ENCODE measurements at regions not wholly inside any gene's neighbourhood (a gene's known extent, or its start where the extent isn't known, plus 50 kb on each side); places are given as distances from the start of the nearest gene placed in this dataset.

DNA sequence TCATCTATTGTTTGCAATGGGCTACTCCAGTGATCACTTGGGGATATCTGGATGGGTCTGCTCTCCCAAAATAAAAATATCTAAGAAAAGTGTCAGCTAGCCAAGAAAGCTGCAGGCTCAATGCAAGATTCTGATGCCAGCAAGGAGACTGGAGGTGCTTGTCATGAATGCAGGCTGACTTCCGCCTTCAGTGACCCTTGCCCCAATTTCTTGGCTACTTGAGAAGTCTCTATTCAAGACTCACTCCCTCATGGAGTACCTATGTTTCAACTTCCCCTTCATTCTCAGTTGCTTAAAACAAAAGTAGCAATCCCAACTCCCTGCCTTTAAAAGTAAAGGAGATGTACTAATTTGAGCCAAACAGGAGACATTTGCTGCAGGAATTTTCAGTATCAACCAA lies 123.9 kb downstream of the GPR65 start:
- Mint-ChIP-seq H3K4me1 (ENCODE audit: low read depth) (peaks cover 20% of the 10 kb centered on the region), H3K9me3 (peaks cover 10% of the 10 kb centered on the region), H3K4me3 (no peak overlapping the region), H3K36me3 (ENCODE audit: low read depth) (no peaks in the 10 kb centered on the region), H3K27me3 (peaks cover 19% of the 10 kb centered on the region), H3K27ac (no peak overlapping the region)
- Histone ChIP-seq H3K9me3 (ENCODE audit: control insufficient read depth in 1 of 2, insufficient read depth in 1 of 2, low read length in 2 of 2) (peaks cover 0 to 8% of the 10 kb centered on the region in 2 experiments), H3K27ac (ENCODE audit: low read depth in 1 of 2, low read length in 2 of 2) (no peak overlapping the region), H3K27me3 (ENCODE audit: control insufficient read depth in 1 of 2, insufficient read depth in 2 of 2, low read length in 2 of 2) (no peaks in the 10 kb centered on the region), H3K36me3 (ENCODE audit: insufficient read depth, low read length) (no peaks in the 10 kb centered on the region), H3K4me1 (ENCODE audit: insufficient read depth, low read length) (peaks cover 16% of the 10 kb centered on the region), H3K4me3 (ENCODE audit: low read length) (no peak overlapping the region)
- CTCF ChIA-PET, result no interaction called here
- POLR2A ChIA-PET, result interaction anchor here (1.7 kb wide), 1 partner anchor 176 kb away, joined by 4 read pairs; no protein-coding TSS in a partner anchor
- DNase-seq (peak in 1 of 14 experiments; percentile 9), ATAC-seq (ENCODE audit: poor library complexity) (no peak)
- intact Hi-C loops (cut with DNase I, micrococcal nuclease), result no loop called here
- TF ChIP-seq, protein P1, sequence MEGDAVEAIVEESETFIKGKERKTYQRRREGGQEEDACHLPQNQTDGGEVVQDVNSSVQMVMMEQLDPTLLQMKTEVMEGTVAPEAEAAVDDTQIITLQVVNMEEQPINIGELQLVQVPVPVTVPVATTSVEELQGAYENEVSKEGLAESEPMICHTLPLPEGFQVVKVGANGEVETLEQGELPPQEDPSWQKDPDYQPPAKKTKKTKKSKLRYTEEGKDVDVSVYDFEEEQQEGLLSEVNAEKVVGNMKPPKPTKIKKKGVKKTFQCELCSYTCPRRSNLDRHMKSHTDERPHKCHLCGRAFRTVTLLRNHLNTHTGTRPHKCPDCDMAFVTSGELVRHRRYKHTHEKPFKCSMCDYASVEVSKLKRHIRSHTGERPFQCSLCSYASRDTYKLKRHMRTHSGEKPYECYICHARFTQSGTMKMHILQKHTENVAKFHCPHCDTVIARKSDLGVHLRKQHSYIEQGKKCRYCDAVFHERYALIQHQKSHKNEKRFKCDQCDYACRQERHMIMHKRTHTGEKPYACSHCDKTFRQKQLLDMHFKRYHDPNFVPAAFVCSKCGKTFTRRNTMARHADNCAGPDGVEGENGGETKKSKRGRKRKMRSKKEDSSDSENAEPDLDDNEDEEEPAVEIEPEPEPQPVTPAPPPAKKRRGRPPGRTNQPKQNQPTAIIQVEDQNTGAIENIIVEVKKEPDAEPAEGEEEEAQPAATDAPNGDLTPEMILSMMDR (IDR thresholded peaks at IDR 0.05), result no peak

DNA sequence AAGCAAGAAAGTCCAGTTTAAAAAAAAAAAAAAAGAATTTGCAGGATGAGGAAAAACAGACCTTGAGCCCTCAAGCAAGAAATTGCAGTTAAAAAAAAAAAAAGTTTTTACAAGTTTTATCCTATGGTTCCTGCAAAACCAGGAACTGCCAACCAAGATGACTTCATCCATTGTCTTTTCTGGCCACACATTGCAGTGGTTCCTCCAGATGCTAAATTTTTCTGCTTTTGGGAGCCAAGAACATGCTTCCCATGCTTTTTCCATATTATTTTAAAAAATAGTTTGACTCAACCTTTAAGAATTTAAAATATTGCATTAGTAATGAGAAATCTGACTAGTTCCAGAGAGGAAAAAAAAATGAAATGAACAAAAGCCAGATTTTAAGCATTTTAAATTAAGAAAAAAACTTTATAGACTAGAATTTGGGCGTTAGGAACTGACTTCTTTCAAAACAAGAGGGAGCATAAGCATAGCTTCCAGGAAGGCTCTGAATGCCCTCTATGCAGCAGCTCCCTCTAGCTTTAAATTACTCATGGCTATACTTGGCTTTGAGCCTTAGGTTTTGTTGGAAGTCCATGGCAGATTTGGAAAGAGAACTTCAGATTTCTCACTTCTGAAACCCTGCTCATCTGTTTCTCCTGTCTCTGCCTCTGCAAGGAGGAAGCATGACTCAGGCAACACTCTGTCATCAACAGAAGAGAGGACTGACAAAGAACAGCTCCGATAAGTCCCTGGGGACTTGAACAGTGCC lies 124.5 kb downstream of the GPR65 start:
- CTCF ChIA-PET, result no interaction called here
- no peaks in the 10 kb centered on the region for H3K27me3 ChIP-seq (ENCODE audit: control insufficient read depth in 1 of 2, insufficient read depth in 2 of 2, low read length in 2 of 2)
- peak in 3 of 14 experiments; percentile 26 to 55 (median 39) for DNase-seq
- no peak overlapping the region for H3K4me3 Mint-ChIP-seq
- peaks cover 0 to 8% of the 10 kb centered on the region in 2 experiments for H3K9me3 ChIP-seq (ENCODE audit: control insufficient read depth in 1 of 2, insufficient read depth in 1 of 2, low read length in 2 of 2)
- H3K27ac Mint-ChIP-seq, result no peak overlapping the region
- H3K4me1 ChIP-seq (ENCODE audit: insufficient read depth, low read length), result peaks cover 16% of the 10 kb centered on the region
- H3K27ac ChIP-seq (ENCODE audit: low read depth in 1 of 2, low read length in 2 of 2), result no peak overlapping the region
- no peak overlapping the region for H3K4me3 ChIP-seq (ENCODE audit: low read length)
- ATAC-seq (ENCODE audit: poor library complexity), result no peak
- H3K36me3 Mint-ChIP-seq (ENCODE audit: low read depth), result no peaks in the 10 kb centered on the region
- H3K27me3 Mint-ChIP-seq, result peaks cover 19% of the 10 kb centered on the region
- peaks cover 20% of the 10 kb centered on the region for H3K4me1 Mint-ChIP-seq (ENCODE audit: low read depth)
- intact Hi-C loops (cut with DNase I, micrococcal nuclease), result no loop called here
- TF ChIP-seq, protein P1 (IDR thresholded peaks at IDR 0.05), result no peak
- peaks cover 10% of the 10 kb centered on the region for H3K9me3 Mint-ChIP-seq
- H3K36me3 ChIP-seq (ENCODE audit: insufficient read depth, low read length), result no peaks in the 10 kb centered on the region
- POLR2A ChIA-PET, result interaction anchor here (1.7 kb wide), 1 partner anchor 177 kb away, joined by 4 read pairs; no protein-coding TSS in a partner anchor

DNA sequence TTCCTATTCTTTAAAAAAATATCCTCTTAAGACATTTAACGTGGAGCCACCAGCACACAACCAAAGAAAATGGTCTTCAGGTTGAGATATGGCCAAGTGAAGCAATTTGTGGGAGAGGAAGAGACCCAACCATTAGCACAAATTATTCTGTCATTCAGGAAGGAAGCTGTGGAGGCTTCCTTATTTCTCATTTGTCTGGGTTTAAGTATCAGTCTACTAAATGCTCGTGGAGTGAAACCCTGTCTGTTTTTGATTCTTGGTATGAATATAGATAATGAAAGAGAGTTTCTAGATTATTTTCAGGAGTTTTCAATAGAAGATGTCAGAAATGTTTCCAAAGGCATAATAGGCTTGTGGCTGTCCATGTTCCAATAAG lies 125.1 kb downstream of the GPR65 start:
- TF ChIP-seq, protein P1 (IDR thresholded peaks at IDR 0.05), result no peak
- peaks cover 16% of the 10 kb centered on the region for H3K4me1 ChIP-seq (ENCODE audit: insufficient read depth, low read length)
- Mint-ChIP-seq H3K27ac (no peak overlapping the region), H3K27me3 (peaks cover 19% of the 10 kb centered on the region), H3K4me1 (ENCODE audit: low read depth) (peaks cover 20% of the 10 kb centered on the region), H3K36me3 (ENCODE audit: low read depth) (no peaks in the 10 kb centered on the region), H3K4me3 (no peak overlapping the region), H3K9me3 (peaks cover 10% of the 10 kb centered on the region)
- no peak overlapping the region for H3K27ac ChIP-seq (ENCODE audit: low read depth in 1 of 2, low read length in 2 of 2)
- no peaks in the 10 kb centered on the region for H3K36me3 ChIP-seq (ENCODE audit: insufficient read depth, low read length)
- ChIA-PET CTCF (no interaction called here), POLR2A (interaction anchor here (1.7 kb wide), 1 partner anchor 178 kb away, joined by 4 read pairs; no protein-coding TSS in a partner anchor)
- no peak overlapping the region for H3K4me3 ChIP-seq (ENCODE audit: low read length)
- DNase-seq (no peak), ATAC-seq (ENCODE audit: poor library complexity) (no peak)
- H3K27me3 ChIP-seq (ENCODE audit: control insufficient read depth in 1 of 2, insufficient read depth in 2 of 2, low read length in 2 of 2), result no peaks in the 10 kb centered on the region
- H3K9me3 ChIP-seq (ENCODE audit: control insufficient read depth in 1 of 2, insufficient read depth in 1 of 2, low read length in 2 of 2), result peaks cover 0 to 8% of the 10 kb centered on the region in 2 experiments
- intact Hi-C loops (cut with DNase I, micrococcal nuclease), result no loop called here

Data from CD4-positive, alpha-beta T cell (primary cell).